ENCODE measurements at regions not wholly inside any gene's neighbourhood (a gene's known extent, or its start where the extent isn't known, plus 50 kb on each side); places are given as distances from the start of the nearest gene placed in this dataset.

- H3K27ac Mint-ChIP-seq (ENCODE audit: unreplicated experiment): no peak overlapping the region
Measured at GRCh38 chr3:76367281-76367680, 581.9 kb upstream of the ZNF717 start.

GRCh38 chr3:76369170-76369569 is 583.8 kb upstream of the ZNF717 start:
- peak; percentile 26 to 33 for TF ChIP-seq CTCF (IDR thresholded peaks at IDR 0.05; ENCODE audit: insufficient read depth in 1 of 2, low read depth in 1 of 2, low read length in 1 of 2, severe bottlenecking in 1 of 2, unreplicated experiment in 1 of 2)
- POLR2A ChIA-PET: no interaction called here
- no peaks in the 10 kb centered on the region for H3K27me3 ChIP-seq (replicated peaks; ENCODE audit: control insufficient read depth, insufficient read depth, low read length)
- H3K4me1 ChIP-seq: no peaks in the 10 kb centered on the region
- CTCF ChIA-PET: interaction anchor here (0.6 kb wide), 2 partner anchors 203 to 217 kb away, joined by 4 read pairs; no protein-coding TSS in a partner anchor
- no peak overlapping the region for H3K27ac Mint-ChIP-seq (ENCODE audit: unreplicated experiment)
- no peak overlapping the region for H3K4me3 ChIP-seq (ENCODE audit: low read depth, low read length)
- H3K36me3 ChIP-seq (ENCODE audit: control insufficient read depth, insufficient read depth, low read length): no peaks in the 10 kb centered on the region
- no TSS peak for BruUV-seq (replicated peaks)
- peak in 1 of 2 experiments; percentile 2 for DNase-seq
- intact Hi-C loops (cut with micrococcal nuclease; ENCODE audit: unreplicated experiment): loop anchor here (1.0 kb wide), 1 partner anchor 201 kb away; no protein-coding TSS in a partner anchor
- no peaks in the 10 kb centered on the region for H3K4me1 Mint-ChIP-seq (ENCODE audit: low read depth, unreplicated experiment)
- H3K9me3 Mint-ChIP-seq (ENCODE audit: unreplicated experiment): no peaks in the 10 kb centered on the region
- H3K36me3 Mint-ChIP-seq (ENCODE audit: insufficient read depth, unreplicated experiment): no peaks in the 10 kb centered on the region
- H3K4me3 Mint-ChIP-seq (ENCODE audit: unreplicated experiment): no peak overlapping the region
- H3K27me3 Mint-ChIP-seq (ENCODE audit: insufficient read depth, unreplicated experiment): no peaks in the 10 kb centered on the region
- H3K9me3 ChIP-seq: no peaks in the 10 kb centered on the region

More at GRCh38 chr3:76367281-76367680, 581.9 kb upstream of the ZNF717 start:
- Histone ChIP-seq H3K36me3 (ENCODE audit: control insufficient read depth, insufficient read depth, low read length) (no peaks in the 10 kb centered on the region), H3K4me3 (ENCODE audit: low read depth, low read length) (no peak overlapping the region), H3K4me1 (no peaks in the 10 kb centered on the region), H3K9me3 (no peaks in the 10 kb centered on the region), H3K27me3 (replicated peaks; ENCODE audit: control insufficient read depth, insufficient read depth, low read length) (no peaks in the 10 kb centered on the region)
- no peak for TF ChIP-seq CTCF (IDR thresholded peaks at IDR 0.05; ENCODE audit: insufficient read depth in 1 of 2, low read depth in 1 of 2, low read length in 1 of 2, severe bottlenecking in 1 of 2, unreplicated experiment in 1 of 2)
- Mint-ChIP-seq H3K9me3 (ENCODE audit: unreplicated experiment) (no peaks in the 10 kb centered on the region), H3K4me3 (ENCODE audit: unreplicated experiment) (no peak overlapping the region), H3K27me3 (ENCODE audit: insufficient read depth, unreplicated experiment) (no peaks in the 10 kb centered on the region), H3K36me3 (ENCODE audit: insufficient read depth, unreplicated experiment) (no peaks in the 10 kb centered on the region), H3K4me1 (ENCODE audit: low read depth, unreplicated experiment) (no peaks in the 10 kb centered on the region)
- no peak for DNase-seq
- intact Hi-C loops (cut with micrococcal nuclease; ENCODE audit: unreplicated experiment): no loop called here
- BruUV-seq (replicated peaks): no TSS peak
- ChIA-PET POLR2A (no interaction called here), CTCF (no interaction called here)

GRCh38 chr3:76370749-76371520 is 585.6 kb upstream of the ZNF717 start:
- DNase-seq: no peak
- Histone ChIP-seq H3K9me3 (no peaks in the 10 kb centered on the region), H3K4me3 (ENCODE audit: low read depth, low read length) (no peak overlapping the region), H3K4me1 (no peaks in the 10 kb centered on the region), H3K27me3 (replicated peaks; ENCODE audit: control insufficient read depth, insufficient read depth, low read length) (no peaks in the 10 kb centered on the region), H3K36me3 (ENCODE audit: control insufficient read depth, insufficient read depth, low read length) (no peaks in the 10 kb centered on the region)
- Mint-ChIP-seq H3K27ac (ENCODE audit: unreplicated experiment) (no peak overlapping the region), H3K4me1 (ENCODE audit: low read depth, unreplicated experiment) (no peaks in the 10 kb centered on the region), H3K9me3 (ENCODE audit: unreplicated experiment) (no peaks in the 10 kb centered on the region), H3K27me3 (ENCODE audit: insufficient read depth, unreplicated experiment) (no peaks in the 10 kb centered on the region), H3K36me3 (ENCODE audit: insufficient read depth, unreplicated experiment) (no peaks in the 10 kb centered on the region), H3K4me3 (ENCODE audit: unreplicated experiment) (no peak overlapping the region)
- POLR2A ChIA-PET: no interaction called here
- CTCF ChIA-PET: no interaction called here
- intact Hi-C loops (cut with micrococcal nuclease; ENCODE audit: unreplicated experiment): no loop called here
- TF ChIP-seq CTCF (IDR thresholded peaks at IDR 0.05; ENCODE audit: insufficient read depth in 1 of 2, low read depth in 1 of 2, low read length in 1 of 2, severe bottlenecking in 1 of 2, unreplicated experiment in 1 of 2): no peak
- BruUV-seq (replicated peaks): no TSS peak

All from Caco-2 (cell line).